Neutrophil (primary cell): ENCODE measurements at regions not wholly inside any gene's neighbourhood (a gene's known extent, or its start where the extent isn't known, plus 50 kb on each side); places are given as distances from the start of the nearest gene placed in this dataset.
A peak's percentile ranks its signal among the peaks of the same experiment; 100 is the strongest.

Experiments
- H3K27ac ChIP-seq: fragments of 200-600 bp; sonication (generic); 2 replicates; pipeline ENCODE4 v1.5.1; 2016; ENCODE audit warnings: mild to moderate bottlenecking, moderate library complexity
- H3K27me3 ChIP-seq: fragments of 200-600 bp; sonication (generic); 2 replicates; pipeline ENCODE4 v1.6.0; 2016; ENCODE audit warnings: mild to moderate bottlenecking
- H3K36me3 ChIP-seq: fragments of 200-600 bp; sonication (generic); 2 replicates; pipeline ENCODE4 v1.5.1; 2017
- H3K4me1 ChIP-seq, 2 experiments: fragments of 200-600 bp in 1 of 2; sonication (generic) in 1 of 2; 1 replicate in 1 of 2; 2 replicates in 1 of 2; pipeline versions ENCODE4 v1.5.1 to v1.6.1; 2013 to 2016; ENCODE audit warnings: low read depth in 1 of 2, low read length in 1 of 2, mild to moderate bottlenecking in 1 of 2, moderate library complexity in 1 of 2; ENCODE audit not compliant: control insufficient read depth in 1 of 2, insufficient read depth in 1 of 2
- H3K4me3 ChIP-seq, 2 experiments: fragments of 200-600 bp in 1 of 2; sonication (generic) in 1 of 2; 1 replicate in 1 of 2; 2 replicates in 1 of 2; pipeline ENCODE4 v1.5.1; 2013 to 2016; ENCODE audit warnings: low read depth in 1 of 2, low read length in 1 of 2, mild to moderate bottlenecking in 1 of 2, moderate library complexity in 1 of 2
- H3K9me3 ChIP-seq: fragments of 200-600 bp; sonication (generic); 2 replicates; pipeline ENCODE4 v1.5.1; 2016
- CTCF ChIP-seq: fragments of 200-600 bp; sonication (generic); IDR thresholded peaks from 2 replicates; pipeline ENCODE4 v1.5.1; 2016; ENCODE audit warnings: antibody characterized with exemption

DNA sequence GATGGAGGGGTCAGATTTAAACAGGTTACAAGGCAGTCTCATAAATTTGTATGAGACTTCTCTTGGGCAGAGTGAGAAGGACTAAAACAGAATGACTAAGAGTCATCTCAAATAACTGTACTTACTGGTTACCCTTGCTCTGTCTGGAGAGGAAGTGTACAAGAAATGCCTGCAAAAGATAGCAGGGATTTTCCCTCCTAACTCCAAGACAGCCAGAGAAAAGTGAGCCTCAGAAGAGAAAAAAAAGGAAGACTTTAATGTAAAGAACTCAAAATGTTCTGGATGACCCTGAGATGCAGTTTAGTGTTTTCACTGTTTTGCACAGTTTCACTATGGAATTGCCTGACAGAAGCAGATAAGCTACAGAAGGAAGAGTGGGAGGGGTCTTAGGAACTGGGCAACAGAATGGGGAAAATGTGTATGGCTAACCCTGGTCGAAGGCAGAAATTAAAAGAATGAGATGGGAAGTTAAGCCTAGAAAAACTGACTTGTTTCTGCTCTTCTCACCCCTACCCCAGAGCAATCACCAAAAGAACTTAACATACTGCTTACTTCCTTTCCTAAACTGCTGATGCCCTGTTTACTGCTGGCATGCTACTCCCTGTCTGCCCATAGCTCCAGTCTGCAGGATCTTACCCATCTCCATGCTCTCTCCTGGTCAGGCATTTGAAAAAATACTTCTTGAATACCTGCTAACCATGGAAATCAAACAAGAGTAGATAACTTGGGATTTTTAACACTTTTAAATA, 98.1 kb upstream of the MARCKS start:
- no peak for TF ChIP-seq CTCF
- Histone ChIP-seq H3K27me3 (no peaks in the 10 kb centered on the region), H3K36me3 (no peaks in the 10 kb centered on the region), H3K27ac (peak overlapping the region; percentile 77), H3K4me3 (no peak overlapping the region), H3K4me1 (peaks cover 44 to 47% of the 10 kb centered on the region in 2 experiments), H3K9me3 (no peaks in the 10 kb centered on the region)

DNA sequence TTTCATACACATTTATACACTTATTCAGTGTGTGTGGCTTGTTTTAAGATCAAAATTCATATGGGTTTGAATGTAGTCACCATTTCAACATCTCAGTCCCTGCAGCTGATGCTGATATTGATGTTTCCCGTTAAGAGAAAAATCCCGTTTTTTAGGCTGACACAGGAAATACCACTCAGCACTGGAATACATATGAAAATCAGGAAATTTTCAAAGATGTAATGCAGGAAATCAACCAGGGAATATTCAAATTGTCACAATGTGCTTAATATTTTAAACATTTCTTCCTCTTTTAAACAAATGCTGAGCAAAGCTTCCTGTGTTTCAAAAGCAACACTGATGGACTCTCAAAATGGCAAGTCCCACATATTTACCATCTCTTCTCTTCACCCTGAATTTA, 94.5 kb upstream of the MARCKS start:
- peak overlapping the region; percentile 1 to 35 for H3K4me3 ChIP-seq
- H3K27ac ChIP-seq: peak overlapping the region; percentile 92
- no peak for TF ChIP-seq CTCF
- H3K36me3 ChIP-seq: no peaks in the 10 kb centered on the region
- peaks cover 68 to 71% of the 10 kb centered on the region in 2 experiments for H3K4me1 ChIP-seq
- no peaks in the 10 kb centered on the region for H3K27me3 ChIP-seq
- H3K9me3 ChIP-seq: no peaks in the 10 kb centered on the region

DNA sequence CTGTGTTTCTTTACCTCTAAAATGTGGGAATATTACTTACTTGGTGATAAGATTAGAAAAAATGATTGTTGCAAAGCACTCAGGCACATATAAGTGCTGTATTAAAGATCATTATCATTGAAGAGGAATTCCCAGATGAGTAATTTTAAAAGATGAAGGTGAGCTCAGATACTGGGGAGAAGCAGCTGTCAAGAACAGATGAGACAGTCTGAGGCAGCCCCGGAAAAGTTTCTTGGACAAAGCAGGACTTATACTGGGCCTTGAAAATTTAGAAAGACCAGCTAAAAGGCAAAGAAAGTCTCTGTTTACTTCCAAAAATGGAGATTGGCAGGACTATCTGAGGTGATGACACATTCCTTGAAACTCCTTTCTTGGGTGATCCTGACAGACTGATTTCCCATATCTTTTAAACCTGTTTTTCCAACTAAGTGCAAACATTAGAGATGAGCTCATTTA, 93.8 kb upstream of the MARCKS start:
- H3K4me3 ChIP-seq: peak overlapping the region; percentile 9 to 35
- no peak for TF ChIP-seq CTCF
- peak overlapping the region; percentile 92 for H3K27ac ChIP-seq
- peaks cover 61 to 64% of the 10 kb centered on the region in 2 experiments for H3K4me1 ChIP-seq
- no peaks in the 10 kb centered on the region for H3K9me3 ChIP-seq
- no peaks in the 10 kb centered on the region for H3K36me3 ChIP-seq
- H3K27me3 ChIP-seq: no peaks in the 10 kb centered on the region

- Histone ChIP-seq H3K27me3 (no peaks in the 10 kb centered on the region), H3K4me3 (peak overlapping the region; percentile 9 to 35), H3K27ac (peak overlapping the region; percentile 92), H3K9me3 (no peaks in the 10 kb centered on the region), H3K36me3 (no peaks in the 10 kb centered on the region), H3K4me1 (peaks cover 55 to 59% of the 10 kb centered on the region in 2 experiments)
- TF ChIP-seq CTCF: no peak
Observed at GRCh38 chr6:113763876-113764275, 93.3 kb upstream of the MARCKS start.

- no peak overlapping the region for H3K4me3 ChIP-seq
- peaks cover 48 to 49% of the 10 kb centered on the region in 2 experiments for H3K4me1 ChIP-seq
- H3K36me3 ChIP-seq: no peaks in the 10 kb centered on the region
- no peaks in the 10 kb centered on the region for H3K27me3 ChIP-seq
- no peak for TF ChIP-seq CTCF
- H3K27ac ChIP-seq: peak overlapping the region; percentile 92
- H3K9me3 ChIP-seq: no peaks in the 10 kb centered on the region
Observed at GRCh38 chr6:113765909-113766308, 91.2 kb upstream of the MARCKS start.
